Skeletal muscle satellite cell (primary cell): ENCODE measurements at regions not wholly inside any gene's neighbourhood (a gene's known extent, or its start where the extent isn't known, plus 50 kb on each side); places are given as distances from the start of the nearest gene placed in this dataset.

Source experiments
- H3K27me3 ChIP-seq: 2 replicates; pipeline ENCODE4 v1.7.0; 2013; ENCODE audit warnings: low read length; ENCODE audit not compliant: control insufficient read depth, insufficient read depth
- H3K36me3 ChIP-seq: 2 replicates; pipeline ENCODE4 v1.7.0; 2013; ENCODE audit warnings: mild to moderate bottlenecking, control low read depth, low read length; ENCODE audit not compliant: insufficient read depth
- H3K4me1 ChIP-seq: 2 replicates; pipeline ENCODE4 v1.7.0; 2013; ENCODE audit warnings: low read length; ENCODE audit not compliant: control insufficient read depth, insufficient read depth
- H3K4me2 ChIP-seq: 2 replicates; pipeline ENCODE4 v1.7.0; 2013; ENCODE audit warnings: mild to moderate bottlenecking, low read length
- H3K4me3 ChIP-seq: 2 replicates; pipeline ENCODE4 v1.7.0; 2013; ENCODE audit warnings: low read length
- H3K9ac ChIP-seq: 2 replicates; pipeline ENCODE4 v1.7.0; 2013; ENCODE audit warnings: mild to moderate bottlenecking, low read depth, low read length, moderate library complexity
- H3K9me3 ChIP-seq: replicated peaks from 2 replicates; pipeline ENCODE4 v1.7.0; 2013; ENCODE audit warnings: mild to moderate bottlenecking, control low read depth, low read length

- Histone ChIP-seq H3K4me3 (no peak overlapping the region), H3K27me3 (no peaks in the 10 kb centered on the region), H3K4me2 (no peak overlapping the region), H3K9ac (no peak overlapping the region), H3K4me1 (no peaks in the 10 kb centered on the region), H3K9me3 (no peaks in the 10 kb centered on the region), H3K36me3 (no peaks in the 10 kb centered on the region)
These were observed 1388.6 kb downstream of the TECRL start for GRCh38 chr4:63020661-63021060.

GRCh38 chr4:63017300-63017699, 1392.0 kb downstream of the TECRL start:
- H3K9ac ChIP-seq, result no peak overlapping the region
- no peaks in the 10 kb centered on the region for H3K9me3 ChIP-seq
- H3K4me1 ChIP-seq, result no peaks in the 10 kb centered on the region
- H3K4me3 ChIP-seq, result no peak overlapping the region
- no peaks in the 10 kb centered on the region for H3K27me3 ChIP-seq
- H3K36me3 ChIP-seq, result no peaks in the 10 kb centered on the region
- no peak overlapping the region for H3K4me2 ChIP-seq

GRCh38 chr4:62970846-62971245, 1438.4 kb downstream of the TECRL start:
- Histone ChIP-seq H3K4me2 (no peak overlapping the region), H3K9ac (no peak overlapping the region), H3K4me3 (no peak overlapping the region), H3K4me1 (no peaks in the 10 kb centered on the region), H3K9me3 (no peaks in the 10 kb centered on the region), H3K36me3 (no peaks in the 10 kb centered on the region), H3K27me3 (no peaks in the 10 kb centered on the region)

- H3K4me3 ChIP-seq, result no peak overlapping the region
- H3K4me1 ChIP-seq, result no peaks in the 10 kb centered on the region
- no peaks in the 10 kb centered on the region for H3K27me3 ChIP-seq
- peaks cover 4% of the 10 kb centered on the region for H3K9me3 ChIP-seq
- H3K9ac ChIP-seq, result no peak overlapping the region
- H3K4me2 ChIP-seq, result no peak overlapping the region
- H3K36me3 ChIP-seq, result no peaks in the 10 kb centered on the region
These were observed 1448.8 kb downstream of the TECRL start for GRCh38 chr4:62960415-62960814.

- no peaks in the 10 kb centered on the region for H3K36me3 ChIP-seq
- no peak overlapping the region for H3K4me2 ChIP-seq
- H3K9me3 ChIP-seq, result no peaks in the 10 kb centered on the region
- no peak overlapping the region for H3K4me3 ChIP-seq
- H3K27me3 ChIP-seq, result no peaks in the 10 kb centered on the region
- no peak overlapping the region for H3K9ac ChIP-seq
- H3K4me1 ChIP-seq, result no peaks in the 10 kb centered on the region
These were observed 1455.5 kb downstream of the TECRL start for GRCh38 chr4:62953752-62954151.

- no peaks in the 10 kb centered on the region for H3K36me3 ChIP-seq
- no peak overlapping the region for H3K4me2 ChIP-seq
These were observed 1456.9 kb downstream of the TECRL start for GRCh38 chr4:62952366-62952765.

GRCh38 chr4:62948108-62948507, 1461.1 kb downstream of the TECRL start:
- H3K4me3 ChIP-seq, result no peak overlapping the region
- no peak overlapping the region for H3K4me2 ChIP-seq
- no peaks in the 10 kb centered on the region for H3K36me3 ChIP-seq
- no peaks in the 10 kb centered on the region for H3K9me3 ChIP-seq
- H3K9ac ChIP-seq, result no peak overlapping the region
- H3K27me3 ChIP-seq, result no peaks in the 10 kb centered on the region
- no peaks in the 10 kb centered on the region for H3K4me1 ChIP-seq

More at GRCh38 chr4:62952366-62952765, 1456.9 kb downstream of the TECRL start:
- Histone ChIP-seq H3K9ac (no peak overlapping the region), H3K4me1 (no peaks in the 10 kb centered on the region), H3K9me3 (no peaks in the 10 kb centered on the region), H3K4me3 (no peak overlapping the region), H3K27me3 (no peaks in the 10 kb centered on the region)

- Histone ChIP-seq H3K36me3 (no peaks in the 10 kb centered on the region), H3K9ac (no peak overlapping the region), H3K9me3 (peaks cover 4% of the 10 kb centered on the region), H3K4me3 (no peak overlapping the region), H3K4me2 (no peak overlapping the region), H3K4me1 (no peaks in the 10 kb centered on the region), H3K27me3 (no peaks in the 10 kb centered on the region)
These were observed 1469.0 kb downstream of the TECRL start for GRCh38 chr4:62940229-62940628.

GRCh38 chr4:62930884-62931283, 1478.4 kb downstream of the TECRL start:
- no peak overlapping the region for H3K4me2 ChIP-seq
- no peak overlapping the region for H3K9ac ChIP-seq
- H3K27me3 ChIP-seq, result no peaks in the 10 kb centered on the region

GRCh38 chr4:62928483-62928882, 1480.8 kb downstream of the TECRL start:
- Histone ChIP-seq H3K4me1 (no peaks in the 10 kb centered on the region), H3K9ac (no peak overlapping the region), H3K4me2 (no peak overlapping the region), H3K9me3 (no peaks in the 10 kb centered on the region), H3K4me3 (no peak overlapping the region), H3K27me3 (no peaks in the 10 kb centered on the region), H3K36me3 (no peaks in the 10 kb centered on the region)

More at GRCh38 chr4:62930884-62931283, 1478.4 kb downstream of the TECRL start:
- no peak overlapping the region for H3K4me3 ChIP-seq
- no peaks in the 10 kb centered on the region for H3K36me3 ChIP-seq
- no peaks in the 10 kb centered on the region for H3K4me1 ChIP-seq
- H3K9me3 ChIP-seq, result no peaks in the 10 kb centered on the region

- Histone ChIP-seq H3K36me3 (no peaks in the 10 kb centered on the region), H3K9me3 (no peaks in the 10 kb centered on the region), H3K9ac (no peak overlapping the region), H3K4me2 (no peak overlapping the region), H3K4me3 (no peak overlapping the region), H3K27me3 (no peaks in the 10 kb centered on the region), H3K4me1 (no peaks in the 10 kb centered on the region)
These were observed 1481.7 kb downstream of the TECRL start for GRCh38 chr4:62927574-62927973.

GRCh38 chr4:62923783-62924182, 1485.5 kb downstream of the TECRL start:
- Histone ChIP-seq H3K4me1 (no peaks in the 10 kb centered on the region), H3K36me3 (no peaks in the 10 kb centered on the region), H3K9ac (no peak overlapping the region), H3K4me3 (no peak overlapping the region), H3K4me2 (no peak overlapping the region), H3K9me3 (no peaks in the 10 kb centered on the region), H3K27me3 (no peaks in the 10 kb centered on the region)
